SK-N-MC (cell line): ENCODE measurements at regions not wholly inside any gene's neighbourhood (a gene's known extent, or its start where the extent isn't known, plus 50 kb on each side); places are given as distances from the start of the nearest gene placed in this dataset.

Experiments
- EZH2 ChIP-seq: fragments of 200-600 bp; sonication (generic); IDR thresholded peaks from one replicate; pipeline ENCODE4 v1.6.1; 2017; ENCODE audit warnings: antibody characterized with exemption
- POLR2AphosphoS5 ChIP-seq: IDR thresholded peaks from 2 replicates; pipeline ENCODE4 v1.6.1; 2012; ENCODE audit warnings: mild to moderate bottlenecking, low read depth, low read length, borderline replicate concordance

- no peak for TF ChIP-seq POLR2AphosphoS5
- TF ChIP-seq EZH2, result no peak
These were observed 559.3 kb downstream of the CCDC171 start for GRCh38 chr9:16112116-16112515.
